Activated T-cell treated with anti-CD3 and anti-CD28 coated beads for 4 hours (primary cell): ENCODE measurements at regions not wholly inside any gene's neighbourhood (a gene's known extent, or its start where the extent isn't known, plus 50 kb on each side); places are given as distances from the start of the nearest gene placed in this dataset.
"Not testable (repeated sequence)": the region's sequence is repeated elsewhere in the genome, so short reads cannot be mapped to it uniquely, and the experiment has no call there.

Source experiments
- DNase-seq: peaks from one replicate; pipeline ENCODE4 v3.0.0-alpha.2; 2020

GRCh38 chr2:217622205-217623060, 380.4 kb downstream of the TNS1 start:
- DNase-seq: no peak

GRCh38 chr2:217621391-217621801, 381.4 kb downstream of the TNS1 start:
- DNase-seq: no peak

- no peak for DNase-seq
Measured at GRCh38 chr2:217618744-217619143, 384.1 kb downstream of the TNS1 start.

GRCh38 chr2:217617616-217618022, 385.2 kb downstream of the TNS1 start:
- no peak for DNase-seq

GRCh38 chr2:217616936-217617335, 385.9 kb downstream of the TNS1 start:
- no peak for DNase-seq

GRCh38 chr2:217615171-217615570, 387.6 kb downstream of the TNS1 start:
- no peak for DNase-seq

- no peak for DNase-seq
Measured at GRCh38 chr2:217614498-217614897, 388.3 kb downstream of the TNS1 start.

- no peak for DNase-seq
Measured at GRCh38 chr2:217614096-217614495, 388.7 kb downstream of the TNS1 start.

GRCh38 chr2:217612920-217613319, 389.9 kb downstream of the TNS1 start:
- no peak for DNase-seq

GRCh38 chr2:217612211-217612610, 390.6 kb downstream of the TNS1 start:
- no peak for DNase-seq

- no peak for DNase-seq
Measured at GRCh38 chr2:217611626-217612127, 391.1 kb downstream of the TNS1 start.

- no peak for DNase-seq
Measured at GRCh38 chr2:217611056-217611455, 391.7 kb downstream of the TNS1 start.

- peak; percentile 28 for DNase-seq
Measured at GRCh38 chr2:217610401-217610814, 392.4 kb downstream of the TNS1 start.

GRCh38 chr2:217609952-217610351, 392.8 kb downstream of the TNS1 start:
- DNase-seq: no peak

- no peak for DNase-seq
Measured at GRCh38 chr2:217606296-217606695, 396.5 kb downstream of the TNS1 start.

- no peak for DNase-seq
Measured at GRCh38 chr2:217604527-217605194, 398.1 kb downstream of the TNS1 start.

- DNase-seq: no peak
Measured at GRCh38 chr2:217601601-217602000, 401.2 kb downstream of the TNS1 start.

GRCh38 chr2:217599906-217600305, 402.9 kb downstream of the TNS1 start:
- no peak for DNase-seq

GRCh38 chr2:217597681-217598080, 405.1 kb downstream of the TNS1 start:
- DNase-seq: no peak

- DNase-seq: no peak
Measured at GRCh38 chr2:217597145-217597544, 405.6 kb downstream of the TNS1 start.

- no peak for DNase-seq
Measured at GRCh38 chr2:217593732-217594131, 409.1 kb downstream of the TNS1 start.

- no peak for DNase-seq
Measured at GRCh38 chr2:217588266-217588665, 414.5 kb downstream of the TNS1 start.

GRCh38 chr2:217585362-217585761, 417.4 kb downstream of the TNS1 start:
- no peak for DNase-seq

GRCh38 chr2:217580407-217580806, 422.4 kb downstream of the TNS1 start:
- DNase-seq: not testable (repeated sequence)
